Activated T-cell treated with anti-CD3 and anti-CD28 coated beads, Interleukin-2, amount 50 U/mL, for 24 hours (primary cell): ENCODE measurements at regions not wholly inside any gene's neighbourhood (a gene's known extent, or its start where the extent isn't known, plus 50 kb on each side); places are given as distances from the start of the nearest gene placed in this dataset.
"Not testable (repeated sequence)": the region's sequence is repeated elsewhere in the genome, so short reads cannot be mapped to it uniquely, and the experiment has no call there.

Source experiments
- DNase-seq: peaks from one replicate; pipeline ENCODE4 v3.0.0-alpha.2; 2020
- H3K27ac Mint-ChIP-seq: 2 replicates; pipeline ENCODE4 v1.8.0; 2020; ENCODE audit warnings: mild to moderate bottlenecking, mixed read lengths
- H3K27me3 Mint-ChIP-seq: 2 replicates; pipeline ENCODE4 v1.8.0; 2020; ENCODE audit warnings: mixed read lengths
- H3K36me3 Mint-ChIP-seq: 2 replicates; pipeline ENCODE4 v1.8.0; 2020; ENCODE audit warnings: low read depth, mixed read lengths
- H3K4me1 Mint-ChIP-seq: 2 replicates; pipeline ENCODE4 v1.8.0; 2020; ENCODE audit warnings: low read depth, mixed read lengths
- H3K4me3 Mint-ChIP-seq: 2 replicates; pipeline ENCODE4 v1.8.0; 2020; ENCODE audit warnings: mild to moderate bottlenecking, moderate library complexity, mixed read lengths
- H3K9me3 Mint-ChIP-seq: 2 replicates; pipeline ENCODE4 v1.8.0; 2020; ENCODE audit warnings: mixed read lengths

GRCh38 chr1:60865166-60865565 lies 217.2 kb upstream of the NFIA start:
- Mint-ChIP-seq H3K4me1 (no peaks in the 10 kb centered on the region), H3K27me3 (peaks cover 10% of the 10 kb centered on the region), H3K4me3 (no peak overlapping the region), H3K27ac (no peak overlapping the region), H3K36me3 (no peaks in the 10 kb centered on the region), H3K9me3 (no peaks in the 10 kb centered on the region)
- no peak for DNase-seq

- Mint-ChIP-seq H3K27ac (no peak overlapping the region), H3K4me3 (no peak overlapping the region), H3K27me3 (peaks cover 10% of the 10 kb centered on the region), H3K36me3 (no peaks in the 10 kb centered on the region), H3K9me3 (no peaks in the 10 kb centered on the region), H3K4me1 (no peaks in the 10 kb centered on the region)
- DNase-seq, result no peak
These were observed 217.6 kb upstream of the NFIA start for GRCh38 chr1:60864722-60865121.

GRCh38 chr1:60863131-60863530 lies 219.2 kb upstream of the NFIA start:
- no peak overlapping the region for H3K27ac Mint-ChIP-seq
- H3K4me1 Mint-ChIP-seq, result no peaks in the 10 kb centered on the region
- no peaks in the 10 kb centered on the region for H3K9me3 Mint-ChIP-seq
- H3K27me3 Mint-ChIP-seq, result peaks cover 4% of the 10 kb centered on the region
- H3K4me3 Mint-ChIP-seq, result no peak overlapping the region
- DNase-seq, result no peak
- H3K36me3 Mint-ChIP-seq, result no peaks in the 10 kb centered on the region

GRCh38 chr1:60861961-60862567 lies 220.3 kb upstream of the NFIA start:
- no peak for DNase-seq
- no peak overlapping the region for H3K27ac Mint-ChIP-seq
- H3K4me1 Mint-ChIP-seq, result no peaks in the 10 kb centered on the region
- H3K36me3 Mint-ChIP-seq, result no peaks in the 10 kb centered on the region
- peaks cover 4% of the 10 kb centered on the region for H3K27me3 Mint-ChIP-seq
- no peak overlapping the region for H3K4me3 Mint-ChIP-seq
- no peaks in the 10 kb centered on the region for H3K9me3 Mint-ChIP-seq

- no peak for DNase-seq
- no peaks in the 10 kb centered on the region for H3K9me3 Mint-ChIP-seq
- peaks cover 4% of the 10 kb centered on the region for H3K27me3 Mint-ChIP-seq
- no peak overlapping the region for H3K4me3 Mint-ChIP-seq
- no peaks in the 10 kb centered on the region for H3K4me1 Mint-ChIP-seq
- H3K27ac Mint-ChIP-seq, result no peak overlapping the region
- no peaks in the 10 kb centered on the region for H3K36me3 Mint-ChIP-seq
These were observed 223.2 kb upstream of the NFIA start for GRCh38 chr1:60859111-60859510.

- H3K4me3 Mint-ChIP-seq, result no peak overlapping the region
- H3K27me3 Mint-ChIP-seq, result peaks cover 4% of the 10 kb centered on the region
- H3K9me3 Mint-ChIP-seq, result no peaks in the 10 kb centered on the region
- no peaks in the 10 kb centered on the region for H3K4me1 Mint-ChIP-seq
- H3K27ac Mint-ChIP-seq, result no peak overlapping the region
- DNase-seq, result no peak
- H3K36me3 Mint-ChIP-seq, result no peaks in the 10 kb centered on the region
These were observed 224.5 kb upstream of the NFIA start for GRCh38 chr1:60857851-60858250.

GRCh38 chr1:60850084-60850483 lies 232.3 kb upstream of the NFIA start:
- H3K27me3 Mint-ChIP-seq, result peaks cover 15% of the 10 kb centered on the region
- H3K27ac Mint-ChIP-seq, result no peak overlapping the region
- no peak for DNase-seq

GRCh38 chr1:60849401-60849800 lies 233.0 kb upstream of the NFIA start:
- no peaks in the 10 kb centered on the region for H3K36me3 Mint-ChIP-seq
- H3K27ac Mint-ChIP-seq, result no peak overlapping the region

More at GRCh38 chr1:60850084-60850483, 232.3 kb upstream of the NFIA start:
- Mint-ChIP-seq H3K4me1 (no peaks in the 10 kb centered on the region), H3K36me3 (no peaks in the 10 kb centered on the region), H3K9me3 (no peaks in the 10 kb centered on the region), H3K4me3 (no peak overlapping the region)

GRCh38 chr1:60848583-60849188 lies 233.7 kb upstream of the NFIA start:
- Mint-ChIP-seq H3K27me3 (peaks cover 23% of the 10 kb centered on the region), H3K9me3 (no peaks in the 10 kb centered on the region), H3K4me1 (no peaks in the 10 kb centered on the region), H3K27ac (no peak overlapping the region), H3K36me3 (no peaks in the 10 kb centered on the region), H3K4me3 (no peak overlapping the region)
- DNase-seq, result no peak

More at GRCh38 chr1:60849401-60849800, 233.0 kb upstream of the NFIA start:
- H3K9me3 Mint-ChIP-seq, result no peaks in the 10 kb centered on the region
- H3K27me3 Mint-ChIP-seq, result peaks cover 21% of the 10 kb centered on the region
- H3K4me1 Mint-ChIP-seq, result no peaks in the 10 kb centered on the region
- DNase-seq, result no peak
- no peak overlapping the region for H3K4me3 Mint-ChIP-seq

- Mint-ChIP-seq H3K4me3 (no peak overlapping the region), H3K36me3 (no peaks in the 10 kb centered on the region), H3K27ac (no peak overlapping the region), H3K4me1 (no peaks in the 10 kb centered on the region), H3K9me3 (no peaks in the 10 kb centered on the region), H3K27me3 (peaks cover 23% of the 10 kb centered on the region)
- no peak for DNase-seq
These were observed 234.3 kb upstream of the NFIA start for GRCh38 chr1:60847855-60848582.

- Mint-ChIP-seq H3K9me3 (no peaks in the 10 kb centered on the region), H3K4me1 (no peaks in the 10 kb centered on the region), H3K27ac (no peak overlapping the region), H3K4me3 (no peak overlapping the region), H3K27me3 (peaks cover 23% of the 10 kb centered on the region), H3K36me3 (no peaks in the 10 kb centered on the region)
- DNase-seq, result no peak
These were observed 235.0 kb upstream of the NFIA start for GRCh38 chr1:60847391-60847790.

GRCh38 chr1:60845659-60846058 lies 236.7 kb upstream of the NFIA start:
- H3K36me3 Mint-ChIP-seq, H3K9me3 Mint-ChIP-seq, H3K4me3 Mint-ChIP-seq, H3K4me1 Mint-ChIP-seq, H3K27ac Mint-ChIP-seq, DNase-seq: not testable (repeated sequence)
- H3K27me3 Mint-ChIP-seq, result peaks cover 23% of the 10 kb centered on the region

- Mint-ChIP-seq H3K27ac (no peak overlapping the region), H3K4me3 (no peak overlapping the region), H3K27me3 (peaks cover 25% of the 10 kb centered on the region), H3K9me3 (no peaks in the 10 kb centered on the region), H3K4me1 (no peaks in the 10 kb centered on the region), H3K36me3 (no peaks in the 10 kb centered on the region)
- DNase-seq, result no peak
These were observed 240.1 kb upstream of the NFIA start for GRCh38 chr1:60842304-60842703.

GRCh38 chr1:60841116-60842046 lies 241.0 kb upstream of the NFIA start:
- no peak for DNase-seq
- peaks cover 25% of the 10 kb centered on the region for H3K27me3 Mint-ChIP-seq
- H3K36me3 Mint-ChIP-seq, result no peaks in the 10 kb centered on the region
- H3K27ac Mint-ChIP-seq, result no peak overlapping the region
- H3K4me1 Mint-ChIP-seq, result no peaks in the 10 kb centered on the region
- no peak overlapping the region for H3K4me3 Mint-ChIP-seq
- H3K9me3 Mint-ChIP-seq, result no peaks in the 10 kb centered on the region
